Activated T-helper 9 cell treated with anti-CD3 and anti-CD28 coated beads, Interleukin-2, amount 50 U/mL, for 16 hours (primary cell): ENCODE measurements at regions not wholly inside any gene's neighbourhood (a gene's known extent, or its start where the extent isn't known, plus 50 kb on each side); places are given as distances from the start of the nearest gene placed in this dataset.
"Not testable (repeated sequence)": the region's sequence is repeated elsewhere in the genome, so short reads cannot be mapped to it uniquely, and the experiment has no call there.

Experiments used
- DNase-seq: peaks from one replicate; pipeline ENCODE4 v3.0.0-alpha.2; 2020; ENCODE audit warnings: low read depth

DNA sequence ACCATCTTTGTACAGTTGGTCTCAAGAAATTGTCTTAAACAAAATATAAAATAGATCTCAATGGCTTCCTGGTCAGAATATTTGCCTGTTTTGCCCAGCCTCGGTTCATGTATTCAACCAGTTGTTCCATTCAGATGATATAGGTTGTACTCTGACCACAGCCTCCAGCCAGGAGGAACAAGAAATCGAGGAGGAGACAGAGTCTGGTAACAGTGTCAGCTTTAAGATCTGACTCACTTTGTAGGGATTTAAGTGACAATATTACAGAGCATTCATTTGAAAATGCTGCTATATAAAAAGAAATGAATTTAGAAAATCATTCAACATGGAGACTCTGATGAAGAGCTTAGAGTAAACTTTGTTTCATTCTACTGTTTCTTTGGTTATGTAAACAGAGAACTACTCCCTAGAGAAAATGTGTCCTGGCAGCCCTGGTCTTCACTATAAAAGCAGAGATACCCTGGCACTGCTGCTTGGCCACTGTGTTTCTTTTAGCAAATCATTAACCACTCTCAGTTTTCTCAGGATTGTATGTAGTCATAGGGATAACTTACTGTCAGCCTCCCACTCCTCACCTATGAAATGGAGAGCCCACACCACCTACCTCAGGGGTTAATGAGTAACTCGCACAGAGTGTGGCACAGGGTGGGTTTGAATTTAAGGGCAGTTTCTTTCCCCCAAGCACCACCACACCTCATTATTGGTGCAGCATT, 53.5 kb downstream of the PAGE2 start:
- no peak for DNase-seq

- DNase-seq: no peak
Observed at GRCh38 chrX:55142919-55143310, 54.1 kb downstream of the PAGE2 start.

DNA sequence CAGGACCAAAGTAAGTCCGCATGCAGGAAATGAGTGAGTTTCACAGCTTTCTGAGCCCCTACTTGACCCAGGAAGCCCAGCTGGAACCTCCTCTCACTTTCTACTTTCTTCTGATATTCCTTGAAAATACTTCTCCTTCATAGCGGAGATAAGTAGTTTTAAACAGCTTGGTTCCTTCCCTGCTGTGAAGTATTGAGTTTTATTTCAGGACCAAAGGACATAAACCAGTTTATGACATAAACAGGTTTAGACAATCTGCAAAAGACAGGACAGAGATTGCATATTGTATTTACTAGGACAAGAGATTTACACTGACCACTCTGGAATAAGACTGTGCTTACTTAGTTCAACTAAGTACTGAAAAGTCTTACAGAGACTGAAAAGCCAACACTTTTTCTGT, 54.8 kb downstream of the PAGE2 start:
- DNase-seq: no peak

GRCh38 chrX:55144697-55145096, 55.9 kb downstream of the PAGE2 start:
- DNase-seq: no peak

- DNase-seq: no peak
Observed at GRCh38 chrX:55149242-55149641, 60.4 kb downstream of the PAGE2 start.

GRCh38 chrX:55151199-55151598, 62.4 kb downstream of the PAGE2 start:
- no peak for DNase-seq

DNA sequence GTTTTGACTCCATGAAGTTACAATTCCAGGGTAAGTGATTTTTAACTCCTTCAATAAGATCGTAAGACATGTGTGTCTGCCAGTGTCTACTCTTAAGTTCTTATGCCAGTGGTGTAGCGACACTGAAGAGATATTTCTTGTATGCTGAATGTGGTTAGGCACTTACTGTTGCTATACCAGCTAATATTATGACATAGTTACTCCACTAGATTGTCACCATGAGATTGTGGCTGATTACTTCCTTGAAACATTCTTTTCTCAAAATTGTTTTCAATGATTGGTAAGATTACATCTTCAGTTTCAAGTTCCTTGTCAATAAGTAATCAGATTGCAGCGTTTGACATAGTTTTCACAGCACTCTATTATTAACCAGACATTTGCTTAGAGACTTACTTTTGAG, 60.6 kb upstream of the PAGE5 start:
- no peak for DNase-seq

DNA sequence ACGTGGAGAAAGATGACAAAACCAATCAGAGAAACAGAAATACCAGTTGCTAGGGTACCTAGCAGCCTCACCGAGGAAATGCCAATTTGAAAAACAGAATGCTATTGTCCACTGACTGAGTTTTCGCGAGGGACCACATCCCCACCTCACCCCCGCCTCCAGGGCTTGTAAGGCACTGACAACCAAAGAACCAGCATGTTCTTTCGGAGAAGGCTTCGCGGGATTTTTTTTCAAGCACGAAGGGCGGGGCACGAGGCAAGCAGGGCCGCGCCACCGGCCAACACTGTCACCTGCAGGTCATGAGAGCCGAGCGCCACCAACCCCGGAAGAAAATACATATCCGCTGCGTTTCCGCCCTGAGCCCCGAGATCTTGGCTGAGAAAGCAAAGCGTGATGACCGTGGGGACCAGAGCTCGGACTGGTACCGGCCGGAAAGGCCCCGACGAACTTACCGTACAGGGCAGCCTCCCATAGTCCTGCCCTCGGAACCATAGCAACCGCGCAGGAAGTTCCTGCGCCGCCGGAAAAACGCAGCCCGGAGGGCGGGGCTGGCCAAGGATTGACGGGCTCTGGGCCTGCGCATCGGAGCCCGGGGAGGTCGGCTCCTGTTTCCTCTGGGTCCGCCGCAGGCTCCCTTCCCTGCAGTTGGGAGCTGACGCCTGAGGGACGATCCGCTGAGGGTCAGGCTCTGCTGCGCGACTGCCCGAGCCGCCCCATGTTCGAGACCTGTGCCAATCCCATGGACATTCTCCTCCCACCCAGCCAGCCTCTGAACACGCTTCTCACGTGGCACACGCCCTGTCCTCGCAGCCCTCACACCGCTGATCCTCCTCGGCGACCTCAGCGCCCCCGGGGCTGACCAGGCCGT, 59.2 kb upstream of the PAGE5 start:
- DNase-seq: peak; percentile 80

- no peak for DNase-seq
Observed at GRCh38 chrX:55161581-55161980, 58.6 kb upstream of the PAGE5 start.

DNA sequence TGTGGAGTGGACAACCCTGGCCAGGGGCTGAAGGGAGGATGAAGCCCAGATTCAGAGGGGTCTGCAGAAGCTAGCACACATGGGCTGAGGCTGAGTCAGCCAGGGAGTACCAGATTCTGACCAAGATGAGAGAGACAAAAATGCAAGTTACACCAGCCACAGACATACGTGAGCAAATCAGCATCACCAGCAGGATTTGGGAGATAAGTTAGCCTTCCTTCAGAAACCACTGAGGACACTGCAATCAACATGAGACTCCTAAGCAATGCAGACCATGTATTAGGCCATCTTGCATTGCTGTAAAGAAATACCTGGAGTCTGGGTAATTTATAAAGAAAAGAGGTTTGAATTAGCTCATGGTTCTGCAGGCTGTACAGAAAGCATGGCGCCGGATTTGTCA, 57.0 kb upstream of the PAGE5 start:
- no peak for DNase-seq

GRCh38 chrX:55165026-55165425, 55.1 kb upstream of the PAGE5 start:
- not testable (repeated sequence) for DNase-seq

GRCh38 chrX:55167124-55167803, 52.9 kb upstream of the PAGE5 start:
- no peak for DNase-seq

- DNase-seq: no peak
Observed at GRCh38 chrX:55167901-55168300, 52.2 kb upstream of the PAGE5 start.

DNA sequence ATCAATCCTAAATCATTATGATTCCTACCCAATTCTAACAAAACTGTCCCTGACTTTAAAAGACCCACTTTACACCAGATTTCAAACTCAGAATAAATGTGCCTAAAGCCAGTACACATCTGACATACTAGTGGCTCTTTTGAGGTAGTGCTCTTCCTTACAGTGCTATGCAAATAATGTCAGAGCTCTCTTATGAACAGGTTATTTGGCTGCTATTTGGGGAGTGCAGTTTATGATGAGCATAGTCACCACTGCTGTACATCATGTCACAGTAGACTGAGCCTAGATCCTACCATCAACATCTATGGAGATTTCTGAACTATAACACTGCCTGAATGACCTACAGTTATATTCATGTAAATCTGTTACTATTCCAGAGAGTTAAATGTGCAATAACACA, 50.4 kb upstream of the PAGE5 start:
- DNase-seq: no peak
